Kidney tubule cell (primary cell): ENCODE measurements at regions not wholly inside any gene's neighbourhood (a gene's known extent, or its start where the extent isn't known, plus 50 kb on each side); places are given as distances from the start of the nearest gene placed in this dataset.

Experiments used
- DNase-seq: peaks from one replicate; pipeline ENCODE4 v3.0.0-alpha.2; 2018; ENCODE audit warnings: low spot score

DNA sequence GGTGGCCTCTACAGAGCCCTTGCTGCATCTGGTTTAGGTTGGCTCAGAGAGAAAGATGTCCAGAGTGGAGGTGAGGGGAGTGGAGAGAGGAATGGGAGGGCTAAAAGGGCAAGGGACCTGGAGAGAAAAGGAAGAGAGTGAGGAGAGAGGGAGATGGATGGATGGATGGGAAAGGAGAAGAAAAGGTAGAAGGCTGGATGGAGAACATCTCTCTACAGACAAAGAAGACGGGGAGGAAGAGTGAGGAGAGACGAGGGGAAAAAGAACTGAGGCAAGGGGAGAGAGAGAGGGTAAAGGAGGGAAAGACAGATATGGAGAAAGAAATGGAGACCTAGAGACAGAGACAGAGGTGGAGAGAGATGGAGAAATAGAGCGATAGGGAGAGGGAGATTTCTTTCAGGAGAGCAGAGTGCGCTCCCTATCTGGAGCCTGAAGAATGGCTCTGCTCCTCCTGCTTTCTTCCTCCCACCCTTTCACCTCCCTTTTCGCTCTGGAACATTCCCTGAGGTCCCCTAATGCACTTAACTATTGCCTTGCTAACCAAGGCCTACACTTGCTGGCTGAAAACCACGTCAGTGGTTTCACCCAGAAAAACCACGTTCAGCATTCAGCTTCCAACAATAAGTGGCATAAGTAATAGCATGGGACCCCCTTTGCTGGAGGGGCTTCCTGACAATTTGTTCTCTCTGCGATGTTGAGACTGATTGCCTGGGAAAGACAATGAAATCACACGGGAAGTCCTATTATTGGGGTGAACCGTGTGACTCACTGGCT, 286.3 kb downstream of the CDH26 start:
- no peak for DNase-seq

GRCh38 chr20:60246751-60247150, 288.5 kb downstream of the CDH26 start:
- DNase-seq: no peak

DNA sequence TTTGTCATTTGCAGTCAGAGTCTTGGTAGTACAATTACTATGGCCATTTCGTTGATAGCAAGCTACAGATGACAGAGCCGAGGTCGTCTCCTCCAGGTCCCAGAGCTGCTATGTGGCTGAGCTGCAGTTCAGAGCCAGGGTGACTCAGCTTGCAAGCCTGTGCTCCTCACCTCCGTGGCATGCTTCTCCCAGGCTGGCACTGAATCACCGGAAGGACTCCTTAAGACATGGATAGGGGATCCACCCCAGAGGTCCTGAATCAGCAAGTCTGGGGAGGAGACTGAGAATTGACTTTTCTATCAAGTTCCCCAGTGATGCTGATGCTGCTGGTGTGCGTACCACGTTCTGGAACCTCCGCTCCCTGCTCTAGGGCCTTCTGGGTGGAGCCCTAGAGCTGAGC, 291.2 kb downstream of the CDH26 start:
- peak; percentile 98 for DNase-seq

GRCh38 chr20:60250251-60250650, 292.0 kb downstream of the CDH26 start:
- peak; percentile 39 for DNase-seq

GRCh38 chr20:60252866-60253265, 294.6 kb downstream of the CDH26 start:
- DNase-seq: no peak

GRCh38 chr20:60253471-60253870, 295.2 kb downstream of the CDH26 start:
- DNase-seq: no peak

DNA sequence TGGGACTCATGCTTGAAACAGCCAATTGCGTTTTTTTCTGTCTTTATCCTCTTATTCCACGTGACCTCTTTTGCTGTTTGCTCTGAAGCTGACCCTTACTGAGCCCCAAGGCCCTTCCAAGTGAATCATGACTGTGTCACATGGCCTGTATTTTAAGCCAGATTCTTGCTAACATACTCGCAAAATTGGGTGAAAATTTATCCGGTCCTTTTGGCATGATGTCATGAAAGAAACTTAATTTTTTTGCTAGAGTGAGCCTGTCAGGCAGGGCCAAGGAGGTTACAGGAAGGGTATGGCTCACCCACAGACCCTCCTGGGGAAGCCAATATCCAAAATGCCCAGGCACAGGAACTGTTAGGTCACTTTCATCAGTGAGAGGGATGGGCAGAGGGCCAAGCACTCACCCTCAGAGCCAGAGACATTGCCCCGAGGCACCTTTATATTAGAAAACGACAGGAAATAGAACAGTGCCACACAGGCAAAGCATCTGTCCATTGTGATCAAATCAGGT, 296.7 kb downstream of the CDH26 start:
- peak; percentile 79 for DNase-seq

DNA sequence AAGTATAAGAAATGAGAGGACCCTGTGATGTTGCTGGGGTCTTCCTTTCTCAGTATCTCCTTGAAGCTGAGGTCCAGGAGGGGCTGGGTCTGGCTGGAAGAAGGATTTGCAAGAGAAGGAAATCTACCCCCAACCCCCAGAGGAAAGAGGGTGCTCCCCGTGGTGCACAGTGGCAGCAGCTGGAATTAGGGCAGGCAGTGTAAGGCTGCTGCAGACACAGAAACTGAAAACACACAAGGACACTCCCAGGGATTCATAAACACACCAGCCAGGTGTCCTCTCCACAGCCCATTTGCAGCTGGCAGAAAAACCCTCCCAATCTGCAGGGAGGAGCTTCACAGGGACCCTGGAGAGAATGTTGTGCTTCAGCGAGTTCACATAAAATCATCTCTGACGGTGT, 297.2 kb downstream of the CDH26 start:
- no peak for DNase-seq

GRCh38 chr20:60255866-60256265, 297.6 kb downstream of the CDH26 start:
- DNase-seq: peak; percentile 79

DNA sequence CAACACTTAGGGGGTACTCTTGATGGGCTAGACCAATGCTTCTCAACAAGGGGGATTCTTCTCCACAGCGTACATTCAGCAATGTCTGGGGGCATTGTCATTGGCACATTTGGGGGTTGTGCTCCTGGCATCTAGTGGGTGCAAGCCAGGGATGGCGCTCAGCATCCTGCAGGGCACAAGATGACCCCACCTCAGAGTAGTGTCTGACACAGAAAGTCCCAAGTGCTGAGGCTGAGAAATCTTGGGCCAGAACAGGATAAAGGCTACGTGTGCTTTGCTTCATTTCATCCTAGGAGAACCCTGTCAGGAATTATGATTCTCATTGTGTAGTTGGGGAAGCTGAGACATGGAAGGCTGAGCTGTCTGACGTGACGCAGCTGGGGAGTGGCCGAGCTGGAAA, 298.6 kb downstream of the CDH26 start:
- no peak for DNase-seq

GRCh38 chr20:60257671-60258070, 299.4 kb downstream of the CDH26 start:
- no peak for DNase-seq

DNA sequence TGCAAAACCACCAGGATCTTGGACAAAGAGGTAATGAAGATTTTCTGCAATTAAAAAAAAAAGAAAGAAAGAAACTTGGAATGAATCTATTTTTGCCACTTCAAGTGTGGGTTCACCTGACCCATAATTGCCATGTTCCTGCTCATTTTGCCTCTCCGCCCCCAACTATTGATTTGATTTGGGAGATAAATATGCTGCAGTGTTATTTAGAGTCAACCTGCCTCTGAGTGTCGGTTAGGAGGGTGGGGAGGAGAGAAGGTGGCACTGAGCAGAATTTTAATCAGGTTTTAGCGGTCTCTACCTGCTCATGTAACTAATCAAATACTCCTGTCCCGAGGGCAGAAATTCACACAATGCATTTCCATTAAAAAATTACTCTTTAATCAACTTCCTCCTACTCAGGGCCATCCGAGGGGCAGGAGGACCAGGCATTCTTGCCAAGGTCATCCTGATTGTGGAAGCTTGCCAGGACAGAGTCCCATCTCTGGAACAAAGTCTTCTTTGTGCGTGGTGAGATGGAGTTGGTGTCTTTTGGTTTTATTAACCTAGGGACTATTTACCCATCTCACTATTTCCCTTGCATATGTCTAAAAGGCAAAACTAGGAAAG, 300.1 kb downstream of the CDH26 start:
- no peak for DNase-seq

GRCh38 chr20:60261333-60261732, 303.1 kb downstream of the CDH26 start:
- DNase-seq: no peak

DNA sequence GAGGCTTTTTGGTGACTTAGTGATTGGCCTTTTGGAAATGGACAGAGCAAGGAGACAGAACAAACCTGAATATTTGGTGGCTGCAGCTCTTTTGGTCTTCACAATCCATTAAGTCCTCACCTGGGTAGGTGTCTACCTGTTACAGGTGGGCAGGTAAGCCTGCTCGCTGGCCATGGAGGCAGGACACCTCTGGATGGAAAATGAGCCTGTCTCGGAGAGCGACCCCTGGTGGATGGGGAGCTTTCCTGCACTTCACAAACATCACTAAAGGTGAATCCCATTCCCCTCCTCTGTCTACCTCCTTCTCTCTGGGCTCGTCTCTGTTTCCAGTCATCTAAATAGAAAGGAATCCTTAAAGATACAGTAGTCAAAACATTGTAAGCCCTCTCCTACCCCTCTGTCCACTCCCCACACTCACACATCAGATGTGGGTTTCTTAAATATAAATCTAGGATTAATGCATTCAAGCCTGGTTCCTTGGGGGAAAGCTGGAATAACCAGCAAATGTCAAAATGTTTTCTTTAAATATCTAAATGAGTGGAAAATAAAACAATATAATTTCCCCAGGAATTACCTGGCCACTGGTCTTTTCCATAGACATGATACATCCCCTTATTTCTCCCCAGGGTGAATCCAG, 304.9 kb downstream of the CDH26 start:
- DNase-seq: peak; percentile 43

DNA sequence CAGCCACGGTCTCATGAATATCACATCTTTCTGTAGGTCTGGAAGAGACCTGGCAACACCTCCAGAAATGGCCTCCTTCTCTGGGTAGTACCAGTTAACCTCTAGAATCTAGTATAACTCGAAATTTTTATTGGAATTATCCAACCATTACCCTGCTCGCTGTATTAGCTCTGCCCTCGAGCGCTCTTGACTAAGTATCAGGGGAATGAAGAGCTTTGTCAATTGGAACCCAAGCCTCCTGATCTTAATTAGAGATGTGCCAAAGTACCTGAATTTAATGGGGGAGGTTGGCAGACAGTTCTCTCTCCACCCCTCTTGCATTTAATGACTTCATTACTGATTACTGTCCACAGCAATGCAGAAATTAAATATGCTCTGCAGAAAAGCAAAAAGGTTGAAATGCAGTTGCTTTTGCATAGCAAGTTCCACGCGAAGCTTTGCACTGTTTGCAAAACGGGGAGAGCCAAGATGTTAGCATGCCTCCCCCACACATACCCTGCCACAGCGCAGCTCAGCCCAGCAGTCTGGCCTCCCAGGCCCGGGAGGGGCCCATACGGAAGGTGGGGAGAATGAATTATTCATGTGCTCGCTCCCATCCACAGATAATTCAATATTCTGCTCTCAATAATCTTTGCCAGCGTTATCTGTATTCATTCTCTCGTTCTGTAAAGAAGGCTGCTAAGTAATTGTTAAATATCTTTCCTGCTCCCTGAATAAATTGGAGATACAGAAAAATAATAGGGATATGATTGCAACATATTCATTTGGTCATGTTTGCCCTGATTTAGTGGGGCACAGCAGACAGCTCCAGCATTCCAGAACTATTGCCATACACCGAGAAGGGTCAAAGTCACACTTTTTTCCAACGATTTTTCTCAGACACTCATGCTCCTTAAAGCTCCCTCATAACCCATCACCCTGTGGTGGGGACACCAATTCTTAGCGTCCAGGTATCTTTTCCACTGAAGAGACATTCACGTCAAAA, 305.8 kb downstream of the CDH26 start:
- DNase-seq: no peak

DNA sequence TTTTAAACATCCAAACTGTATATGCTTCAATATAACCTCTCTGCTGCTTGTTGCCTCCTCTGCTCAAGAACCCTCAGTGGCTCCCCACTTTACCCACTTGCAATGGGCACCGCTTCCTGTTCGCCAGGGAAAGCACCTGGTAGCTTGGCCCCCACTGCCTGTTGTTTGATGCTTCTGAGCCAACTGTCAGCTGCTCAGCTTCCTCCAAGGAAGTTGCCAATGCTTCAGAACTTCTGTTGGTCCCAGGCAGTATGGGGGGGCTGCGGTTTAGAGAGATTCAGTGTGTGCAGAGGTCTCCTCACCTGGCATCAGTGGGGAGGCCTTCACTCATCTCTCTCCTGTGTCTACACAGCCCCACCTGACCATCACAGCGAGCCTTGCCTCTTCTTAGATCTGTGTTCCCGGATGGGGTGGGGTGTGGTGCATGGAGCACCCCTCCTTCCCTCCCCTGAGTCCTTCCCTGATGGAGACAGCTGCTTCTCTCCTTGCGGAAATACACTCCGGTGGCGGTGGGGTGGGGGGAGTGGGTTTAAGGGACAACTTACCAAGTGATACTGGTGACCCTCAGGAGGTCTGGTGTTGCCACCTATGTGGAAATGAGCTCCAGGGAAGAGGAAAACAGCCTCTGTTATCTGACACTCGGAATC, 308.1 kb downstream of the CDH26 start:
- no peak for DNase-seq

DNA sequence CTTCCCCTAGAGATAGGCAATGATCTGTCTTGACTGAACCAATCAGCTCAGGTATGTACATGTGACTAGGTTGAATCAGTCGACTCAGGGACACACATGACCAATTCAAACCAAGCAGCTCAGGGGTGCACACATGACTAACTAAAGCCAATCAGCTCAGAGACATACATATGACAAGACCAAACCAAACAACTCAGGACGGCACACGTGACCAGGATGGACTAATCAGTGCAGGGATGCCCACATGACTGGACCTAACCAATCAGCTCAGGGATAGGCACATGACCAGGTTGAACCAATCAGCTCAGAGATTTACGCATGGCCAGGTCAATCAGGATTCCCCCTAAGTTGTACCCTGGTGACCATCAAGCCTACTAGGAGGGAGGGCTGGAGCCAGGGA, 310.3 kb downstream of the CDH26 start:
- peak; percentile 6 for DNase-seq

DNA sequence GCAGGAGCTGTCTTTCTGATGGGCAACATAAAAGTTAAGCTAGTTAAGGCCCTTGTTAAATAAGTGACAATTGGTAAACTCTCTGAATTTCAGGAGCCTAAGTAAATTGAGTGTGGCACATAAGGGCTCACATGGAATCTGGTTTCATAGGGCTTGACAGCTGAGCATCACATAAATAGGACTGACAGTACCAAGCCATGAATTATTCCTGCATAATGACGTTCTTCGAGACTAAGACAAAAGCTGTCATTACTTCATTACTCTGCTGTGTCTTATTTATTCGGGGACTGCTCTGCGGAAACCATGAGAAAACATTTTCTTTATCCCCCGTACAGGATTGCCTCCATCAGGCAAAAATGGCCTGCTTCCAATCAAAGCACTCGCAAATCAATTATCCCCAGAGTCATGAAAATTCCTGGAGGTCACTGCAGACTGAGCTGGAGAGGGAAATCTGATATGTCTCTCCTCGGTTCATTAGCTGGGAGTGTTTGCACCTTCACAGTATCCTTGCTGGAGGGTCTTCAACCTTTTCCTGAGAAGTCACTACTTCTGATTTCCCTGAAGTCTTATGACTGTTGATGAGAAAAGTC, 311.4 kb downstream of the CDH26 start:
- DNase-seq: no peak

- no peak for DNase-seq
These were observed 312.1 kb downstream of the CDH26 start for GRCh38 chr20:60270341-60270740.

DNA sequence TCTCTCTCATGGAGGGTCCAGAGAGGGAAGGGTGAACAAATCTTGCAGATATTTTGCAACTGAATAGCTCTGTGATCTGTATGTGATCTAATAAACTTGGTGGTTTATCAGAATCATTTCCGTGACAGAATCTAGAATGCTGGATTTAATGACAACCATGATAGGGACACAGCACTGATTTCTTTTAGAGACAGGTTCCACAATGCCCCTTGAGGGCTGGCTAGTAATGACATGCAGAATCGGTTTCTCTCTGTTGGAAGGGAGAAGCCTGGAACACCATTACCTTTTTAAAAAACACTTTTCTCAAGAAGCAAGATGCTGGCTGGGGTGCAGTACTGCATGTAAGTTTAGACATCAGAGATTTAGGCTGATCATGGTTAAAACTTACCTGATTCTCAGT, 313.4 kb downstream of the CDH26 start:
- peak; percentile 3 for DNase-seq

- no peak for DNase-seq
These were observed 314.6 kb downstream of the CDH26 start for GRCh38 chr20:60272790-60273189.
